Embryonic facial prominence (tissue), 1 donor: ENCODE measurements at regions not wholly inside any gene's neighbourhood (a gene's known extent, or its start where the extent isn't known, plus 50 kb on each side); places are given as distances from the start of the nearest gene placed in this dataset.

Experiments
- DNase-seq: peaks from one replicate; pipeline ENCODE4 v3.0.0-alpha.2; 2016; ENCODE audit errors: extremely low spot score

DNA sequence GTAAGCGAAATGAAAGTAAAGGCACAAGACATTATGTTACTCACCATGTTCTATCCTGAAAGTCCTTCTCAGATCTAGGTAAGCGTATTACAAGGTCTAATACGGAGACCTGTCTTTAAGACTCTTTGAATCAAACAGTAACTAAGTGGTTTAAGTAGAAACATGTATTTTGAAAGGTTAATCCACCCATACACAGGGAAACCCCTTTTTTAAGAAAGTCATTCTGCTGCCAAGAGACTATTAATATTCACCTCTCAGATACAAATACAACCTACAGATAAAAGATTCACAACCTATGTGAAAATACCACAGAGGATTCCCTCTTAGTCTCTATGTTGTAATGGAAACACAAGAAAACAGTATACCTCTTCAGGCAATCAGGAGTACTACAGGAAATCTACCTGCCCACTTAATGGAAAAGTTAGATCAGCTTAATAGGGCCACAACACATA, 63.2 kb upstream of the TNIP3 start:
- DNase-seq, result no peak

DNA sequence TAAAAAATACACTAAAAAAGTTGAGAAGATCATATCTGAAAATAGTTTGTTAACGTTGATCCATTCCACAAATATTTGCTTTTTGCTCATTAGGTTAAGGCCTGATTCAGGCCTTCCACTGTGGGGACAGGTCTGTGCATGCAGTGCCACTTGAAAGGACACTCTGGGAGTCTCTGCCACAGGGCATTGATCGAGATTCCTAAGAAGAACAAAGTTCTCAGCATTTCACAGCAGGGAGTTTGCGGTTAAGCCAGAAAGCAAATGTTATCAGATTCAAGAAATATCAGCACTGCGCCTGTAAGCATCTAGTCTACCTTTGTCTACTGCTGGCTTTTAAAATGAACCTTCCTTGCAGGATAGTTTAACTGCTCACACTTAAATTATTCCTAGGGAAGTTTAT, 62.2 kb upstream of the TNIP3 start:
- DNase-seq, result no peak

DNA sequence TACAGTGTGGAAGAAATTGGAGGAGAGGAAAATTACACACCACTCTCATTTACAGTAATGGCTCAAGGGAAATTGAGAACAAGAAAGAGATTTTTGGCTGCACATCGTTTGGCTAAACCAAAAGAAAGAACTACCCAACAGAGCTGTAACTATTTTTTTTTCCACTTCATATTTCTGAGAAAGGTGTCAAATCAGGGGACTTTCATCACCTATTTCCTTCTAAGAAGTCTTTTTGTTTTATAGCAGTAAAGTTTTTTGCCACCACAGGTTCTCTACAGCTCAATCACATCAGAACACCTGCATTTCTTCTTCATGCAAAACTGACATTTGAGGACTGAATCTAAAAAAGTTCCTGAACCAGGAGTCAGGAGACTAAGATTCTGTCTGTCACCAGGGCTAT, 57.5 kb upstream of the TNIP3 start:
- DNase-seq, result no peak

DNA sequence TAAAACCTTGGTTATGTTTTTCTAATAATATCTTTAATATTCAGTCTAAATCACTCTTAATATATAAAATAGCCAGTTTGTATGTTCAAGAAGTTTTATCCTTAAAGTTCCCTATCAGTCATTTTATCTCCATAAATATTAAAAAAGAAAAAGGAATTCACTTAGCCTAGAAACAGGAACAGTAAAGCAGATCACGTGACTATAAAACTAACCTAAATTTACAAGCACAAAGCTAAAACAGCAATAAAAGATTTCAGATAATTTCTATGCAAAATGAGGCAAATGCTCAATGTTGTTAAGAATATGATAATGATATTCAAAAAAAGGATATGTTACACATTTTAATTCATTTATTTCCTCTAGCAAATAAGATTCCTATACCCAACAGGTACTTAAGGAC, 57.1 kb upstream of the TNIP3 start:
- no peak for DNase-seq

DNA sequence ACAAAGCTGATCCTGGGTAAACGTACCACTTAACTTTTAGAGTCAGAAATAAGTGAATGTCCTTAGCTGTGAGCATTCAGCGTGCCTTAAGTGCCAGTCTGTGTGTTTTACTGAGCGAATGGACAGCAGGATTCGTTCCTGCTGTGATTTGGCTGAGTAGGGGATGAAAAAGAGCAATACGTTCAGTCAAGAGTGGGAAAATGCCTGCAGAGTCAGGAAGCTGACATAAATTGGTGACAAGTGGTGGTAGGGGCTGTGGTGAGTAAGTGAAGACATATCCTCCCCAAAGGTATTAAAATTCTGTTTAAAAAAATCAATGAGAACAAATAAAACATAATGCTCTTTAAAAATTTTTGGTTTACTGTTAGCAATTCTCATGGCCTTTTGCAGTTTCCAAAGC, 56.6 kb upstream of the TNIP3 start:
- no peak for DNase-seq

DNA sequence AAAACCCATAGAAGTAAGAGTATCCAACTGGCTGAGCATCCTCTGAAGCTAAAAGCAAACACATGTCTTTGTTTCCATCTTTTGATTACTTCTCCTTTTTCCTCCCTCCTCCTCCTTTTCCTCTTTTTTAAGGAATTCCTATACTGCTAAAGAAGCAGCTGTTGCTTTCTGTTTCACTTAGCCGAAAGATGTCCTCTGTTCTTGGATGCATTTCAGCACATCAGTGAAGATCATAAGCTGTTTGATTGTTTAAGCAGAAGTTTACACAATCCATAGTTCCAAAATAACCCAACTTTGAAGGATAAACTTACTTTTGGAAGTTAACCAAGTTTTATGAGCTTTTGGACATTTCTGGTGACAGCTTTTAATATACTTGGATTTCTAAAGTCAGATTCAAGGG, 55.1 kb upstream of the TNIP3 start:
- DNase-seq, result peak; percentile 41

- DNase-seq, result no peak
These were observed 53.2 kb upstream of the TNIP3 start for GRCh38 chr4:121217351-121217750.

DNA sequence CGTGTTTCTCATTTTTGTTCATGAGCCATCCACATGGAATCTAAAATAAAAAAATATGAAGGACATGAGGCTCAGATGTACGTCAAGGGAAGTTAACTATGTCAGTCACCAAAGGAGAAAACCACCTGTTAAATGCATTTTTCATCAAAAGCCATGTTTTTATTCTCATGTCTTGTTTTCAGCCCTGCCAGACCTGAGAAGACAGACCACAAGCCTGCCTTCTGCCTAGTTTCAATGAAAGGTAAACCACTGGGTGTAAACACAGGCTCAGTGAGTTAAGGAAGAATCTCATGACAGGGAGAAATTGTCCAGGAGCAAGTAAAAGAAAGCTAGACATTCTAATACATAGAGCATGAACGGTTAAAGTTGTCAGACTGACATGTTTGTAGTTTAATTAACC, 52.3 kb upstream of the TNIP3 start:
- no peak for DNase-seq

GRCh38 chr4:121213940-121214339, 49.8 kb upstream of the TNIP3 start:
- no peak for DNase-seq
